ENCODE measurements at regions not wholly inside any gene's neighbourhood (a gene's known extent, or its start where the extent isn't known, plus 50 kb on each side); places are given as distances from the start of the nearest gene placed in this dataset.
A peak's percentile ranks its signal among the peaks of the same experiment; 100 is the strongest.

- no peak overlapping the region for H3K4me3 ChIP-seq (replicated peaks; ENCODE audit: low read depth, low read length)
- DNase-seq (ENCODE audit: low read depth) = no peak
- TF ChIP-seq, protein P1, sequence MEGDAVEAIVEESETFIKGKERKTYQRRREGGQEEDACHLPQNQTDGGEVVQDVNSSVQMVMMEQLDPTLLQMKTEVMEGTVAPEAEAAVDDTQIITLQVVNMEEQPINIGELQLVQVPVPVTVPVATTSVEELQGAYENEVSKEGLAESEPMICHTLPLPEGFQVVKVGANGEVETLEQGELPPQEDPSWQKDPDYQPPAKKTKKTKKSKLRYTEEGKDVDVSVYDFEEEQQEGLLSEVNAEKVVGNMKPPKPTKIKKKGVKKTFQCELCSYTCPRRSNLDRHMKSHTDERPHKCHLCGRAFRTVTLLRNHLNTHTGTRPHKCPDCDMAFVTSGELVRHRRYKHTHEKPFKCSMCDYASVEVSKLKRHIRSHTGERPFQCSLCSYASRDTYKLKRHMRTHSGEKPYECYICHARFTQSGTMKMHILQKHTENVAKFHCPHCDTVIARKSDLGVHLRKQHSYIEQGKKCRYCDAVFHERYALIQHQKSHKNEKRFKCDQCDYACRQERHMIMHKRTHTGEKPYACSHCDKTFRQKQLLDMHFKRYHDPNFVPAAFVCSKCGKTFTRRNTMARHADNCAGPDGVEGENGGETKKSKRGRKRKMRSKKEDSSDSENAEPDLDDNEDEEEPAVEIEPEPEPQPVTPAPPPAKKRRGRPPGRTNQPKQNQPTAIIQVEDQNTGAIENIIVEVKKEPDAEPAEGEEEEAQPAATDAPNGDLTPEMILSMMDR (IDR thresholded peaks at IDR 0.05; ENCODE audit: low read length, missing control alignments) = no peak
Observed at GRCh38 chr10:118496525-118496924, 98.9 kb downstream of the PRLHR start.

DNA sequence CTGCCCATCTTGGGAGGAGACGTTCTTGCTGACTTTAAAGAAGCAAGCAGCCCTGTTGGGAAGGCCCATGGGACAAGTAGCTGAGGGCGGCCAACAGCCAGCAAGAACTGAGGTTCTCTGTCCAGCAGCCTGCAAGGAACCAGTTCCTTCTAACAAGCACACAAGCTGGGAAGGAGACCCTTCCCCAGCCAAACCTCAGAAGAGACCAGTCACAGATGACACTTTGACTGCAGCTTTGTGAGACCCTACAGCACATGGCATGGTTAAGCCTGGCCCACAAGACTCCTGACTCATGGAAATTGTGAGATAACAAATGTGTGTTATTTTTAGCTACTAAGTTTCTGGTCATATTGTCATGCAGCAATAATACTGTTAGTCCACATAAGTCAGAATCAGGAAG, 99.9 kb downstream of the PRLHR start:
- H3K4me3 ChIP-seq (replicated peaks; ENCODE audit: low read depth, low read length) = no peak overlapping the region
- peak; percentile 3 for DNase-seq (ENCODE audit: low read depth)
- TF ChIP-seq, protein P1 (IDR thresholded peaks at IDR 0.05; ENCODE audit: low read length, missing control alignments) = no peak

DNA sequence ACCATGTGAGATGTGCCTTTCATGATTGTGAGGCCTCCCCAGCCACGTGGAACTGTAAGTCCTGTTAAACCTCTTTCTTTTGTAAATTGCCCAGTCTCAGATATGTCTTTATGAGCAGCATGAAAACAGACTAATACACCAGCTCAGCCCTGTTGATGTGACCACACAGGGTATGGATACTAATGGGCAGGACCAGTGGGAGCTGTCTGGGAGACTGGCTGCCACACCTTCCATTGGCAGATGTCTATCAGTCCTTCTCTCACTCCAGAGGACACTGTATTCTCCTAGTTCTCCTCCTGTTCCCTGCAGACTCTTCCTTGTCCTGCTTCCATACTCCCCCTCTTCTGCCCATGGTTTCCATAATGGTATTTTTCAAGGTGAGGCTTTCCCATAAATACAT, 104.4 kb downstream of the PRLHR start:
- no peak overlapping the region for H3K4me3 ChIP-seq (replicated peaks; ENCODE audit: low read depth, low read length)
- TF ChIP-seq, protein P1 (IDR thresholded peaks at IDR 0.05; ENCODE audit: low read length, missing control alignments) = no peak
- no peak for DNase-seq (ENCODE audit: low read depth)

DNA sequence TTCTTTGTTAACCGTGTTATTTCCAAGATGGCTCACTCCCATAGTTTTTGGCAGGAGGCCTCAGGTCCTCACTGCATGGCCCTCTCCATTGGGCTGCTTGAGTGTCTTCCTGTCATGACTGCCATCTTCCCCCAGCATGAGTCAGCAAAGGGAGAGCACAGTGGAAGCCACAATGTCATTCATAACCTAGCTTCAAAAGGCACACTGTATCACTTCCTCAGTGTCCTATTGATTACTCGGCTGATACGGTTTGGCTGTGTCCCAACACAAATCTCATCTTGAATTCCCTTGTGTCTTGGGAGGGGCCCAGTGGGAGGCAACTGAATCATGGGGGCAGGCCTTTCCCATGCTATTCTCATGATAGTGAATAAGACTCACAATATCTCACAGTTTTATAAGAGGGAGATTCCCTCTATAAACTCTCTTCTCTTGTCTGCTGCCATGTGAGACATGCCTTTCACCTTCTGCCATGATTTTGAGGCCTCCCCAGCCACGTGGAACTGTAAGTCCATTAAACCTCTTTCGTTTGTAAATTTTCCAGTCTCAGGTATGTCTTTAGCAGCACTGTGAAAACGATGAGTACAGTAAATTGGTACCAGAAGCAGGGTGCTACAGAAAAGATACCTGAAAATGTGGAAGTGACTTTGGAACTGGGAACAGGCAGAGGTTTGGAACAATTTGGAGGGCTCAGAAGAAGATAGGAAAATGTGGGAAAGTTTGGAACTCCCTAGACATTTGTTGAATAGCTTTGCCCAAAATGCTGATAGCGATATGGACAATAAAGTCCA, 106.5 kb downstream of the PRLHR start:
- H3K4me3 ChIP-seq (replicated peaks; ENCODE audit: low read depth, low read length) = no peak overlapping the region
- TF ChIP-seq, protein P1 (IDR thresholded peaks at IDR 0.05; ENCODE audit: low read length, missing control alignments) = no peak
- DNase-seq (ENCODE audit: low read depth) = no peak

DNA sequence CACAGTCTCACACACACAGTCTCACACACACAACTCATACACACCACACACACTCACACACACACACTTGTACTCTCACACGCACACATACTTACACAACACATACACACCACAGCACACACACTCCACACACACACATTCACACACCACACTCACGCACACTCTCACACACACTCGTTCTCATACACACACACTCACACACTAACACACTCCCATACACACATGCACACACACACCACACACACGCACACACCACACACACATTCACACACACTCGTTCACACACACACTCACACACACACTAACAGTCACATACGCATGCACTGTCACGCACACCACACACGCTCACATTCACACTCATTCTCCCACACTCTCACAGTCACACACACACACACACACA, 109.8 kb downstream of the PRLHR start:
- TF ChIP-seq, protein P1 (IDR thresholded peaks at IDR 0.05; ENCODE audit: low read length, missing control alignments) = no peak
- no peak overlapping the region for H3K4me3 ChIP-seq (replicated peaks; ENCODE audit: low read depth, low read length)
- DNase-seq (ENCODE audit: low read depth) = no peak

- TF ChIP-seq, protein P1 (IDR thresholded peaks at IDR 0.05; ENCODE audit: low read length, missing control alignments) = no peak
- no peak overlapping the region for H3K4me3 ChIP-seq (replicated peaks; ENCODE audit: low read depth, low read length)
- DNase-seq (ENCODE audit: low read depth) = no peak
Observed at GRCh38 chr10:118484152-118484871, 111.1 kb downstream of the PRLHR start.
